HG03432 (cell line): ENCODE measurements at regions not wholly inside any gene's neighbourhood (a gene's known extent, or its start where the extent isn't known, plus 50 kb on each side); places are given as distances from the start of the nearest gene placed in this dataset.

Source experiments
- ATAC-seq: cut with Tn5 transposase; IDR thresholded peaks from one replicate; pipeline ENCODE4 v1.9.1; 2021; ENCODE audit warnings: mild to moderate bottlenecking, moderate library complexity; ENCODE audit not compliant: unreplicated experiment

DNA sequence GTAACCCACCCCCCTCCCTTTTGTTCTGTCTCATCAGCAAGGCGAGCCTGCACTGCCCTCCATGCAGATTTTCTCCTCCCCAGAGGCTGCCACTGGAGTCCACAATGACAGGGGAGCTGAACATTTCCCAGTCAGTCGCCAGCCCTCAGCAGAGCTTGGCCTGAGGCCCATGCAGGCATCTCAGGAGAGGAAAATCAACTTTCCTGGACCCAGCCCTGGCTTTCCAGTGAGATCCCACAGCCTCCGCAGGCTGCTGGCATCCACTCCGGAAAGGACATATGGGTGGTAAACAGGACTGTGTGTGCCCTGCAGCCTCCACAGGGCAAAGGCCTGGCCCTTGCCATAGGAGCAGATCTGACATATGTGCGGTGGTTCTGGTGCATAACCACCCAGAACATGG lies 253.8 kb downstream of the TNS1 start:
- ATAC-seq, result no peak

GRCh38 chr2:217746808-217747207 lies 256.0 kb downstream of the TNS1 start:
- no peak for ATAC-seq

DNA sequence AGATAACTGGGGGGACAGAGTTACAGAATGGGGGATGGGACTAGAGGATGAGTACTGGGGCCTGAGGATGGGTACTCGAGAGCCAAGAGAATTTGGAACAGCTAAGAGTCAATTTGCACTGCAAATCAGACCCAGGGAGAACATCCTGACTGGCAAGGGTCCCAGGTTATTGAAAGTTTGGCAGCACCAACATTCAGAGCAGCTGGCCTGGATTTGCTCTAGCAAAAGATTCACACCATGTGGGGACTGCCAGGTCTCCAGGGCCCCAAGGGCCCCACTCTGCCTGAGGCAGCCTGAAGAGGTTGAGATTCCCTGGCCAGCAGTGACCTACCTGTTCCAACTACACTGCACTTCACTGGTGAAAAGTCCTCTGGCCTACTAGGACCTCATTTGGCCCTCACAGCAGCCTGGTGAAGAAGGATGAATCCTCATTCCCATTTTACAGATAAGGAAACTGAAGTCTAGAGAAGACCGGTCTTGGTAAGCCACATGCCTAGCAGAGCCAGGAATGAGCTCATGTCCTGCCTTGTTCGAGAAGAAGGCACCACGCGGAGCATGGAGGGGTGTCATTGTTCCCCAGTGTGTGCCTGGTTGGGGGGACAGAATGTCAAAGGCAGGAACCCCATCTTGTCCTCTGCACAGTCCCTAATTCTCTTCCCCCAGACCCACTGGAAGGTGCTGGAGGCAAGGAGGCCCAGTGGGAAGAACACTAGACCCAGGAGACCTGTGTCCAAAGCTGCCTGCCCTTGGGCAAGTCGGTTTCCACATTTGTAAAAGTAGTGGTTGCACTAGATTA lies 258.6 kb downstream of the TNS1 start:
- no peak for ATAC-seq

DNA sequence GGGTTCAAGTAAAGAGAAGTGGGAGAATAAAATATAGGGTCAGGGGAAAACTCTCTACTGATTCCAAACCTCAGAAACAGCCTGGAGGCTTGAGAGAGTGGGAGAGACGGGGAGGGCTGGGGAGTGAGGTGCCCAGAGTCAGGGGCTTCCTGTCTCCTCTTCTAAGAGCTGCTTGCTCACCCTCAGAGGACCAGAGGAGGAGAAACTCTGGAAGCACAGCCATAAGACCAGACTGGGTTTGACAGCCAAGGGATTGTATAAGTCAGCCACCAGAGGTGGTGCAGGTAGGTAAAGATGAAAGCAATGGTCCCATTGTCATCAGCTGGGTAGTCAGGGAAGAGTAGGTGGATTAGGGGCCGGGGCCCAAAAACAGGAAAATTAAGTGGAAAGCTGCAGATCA lies 259.4 kb downstream of the TNS1 start:
- ATAC-seq, result no peak

DNA sequence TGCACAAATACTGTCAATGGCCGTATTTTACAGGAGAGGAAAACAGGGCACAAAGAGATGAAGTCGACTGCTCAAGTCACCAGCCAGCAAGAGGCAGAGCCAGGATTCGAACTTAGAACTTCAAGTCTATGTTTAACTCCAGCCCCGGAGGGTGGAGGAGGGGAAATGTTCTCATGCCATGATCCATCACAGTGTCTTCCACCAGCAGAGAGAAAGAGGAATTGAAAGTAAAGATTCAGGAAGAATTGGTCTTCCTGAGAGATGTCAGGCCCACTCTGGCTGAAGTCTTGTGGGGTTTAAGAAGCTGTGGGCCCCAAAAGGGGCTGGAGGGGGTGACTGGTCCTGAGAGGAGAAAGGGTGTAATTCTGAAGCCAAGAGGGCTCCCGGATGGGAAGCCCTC lies 260.0 kb downstream of the TNS1 start:
- no peak for ATAC-seq

DNA sequence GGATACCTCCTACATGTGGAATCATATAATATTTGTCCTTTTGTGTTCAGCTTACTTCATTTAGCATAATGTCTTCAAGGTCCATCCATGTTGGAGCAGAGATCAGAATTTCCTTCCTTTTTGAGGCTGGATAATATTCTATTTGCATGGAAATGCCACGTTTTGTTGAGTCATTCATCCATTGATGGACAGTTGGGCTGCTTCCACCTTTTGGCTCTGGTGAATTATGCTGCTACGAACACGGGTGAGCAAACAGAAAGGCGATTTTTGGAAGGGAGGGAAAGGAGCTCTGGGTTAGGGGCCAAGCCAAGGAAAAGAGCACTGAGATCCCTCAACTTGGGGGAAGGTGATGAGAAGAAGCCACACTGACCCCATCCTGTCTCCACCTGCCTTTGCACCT lies 260.5 kb downstream of the TNS1 start:
- ATAC-seq, result no peak

DNA sequence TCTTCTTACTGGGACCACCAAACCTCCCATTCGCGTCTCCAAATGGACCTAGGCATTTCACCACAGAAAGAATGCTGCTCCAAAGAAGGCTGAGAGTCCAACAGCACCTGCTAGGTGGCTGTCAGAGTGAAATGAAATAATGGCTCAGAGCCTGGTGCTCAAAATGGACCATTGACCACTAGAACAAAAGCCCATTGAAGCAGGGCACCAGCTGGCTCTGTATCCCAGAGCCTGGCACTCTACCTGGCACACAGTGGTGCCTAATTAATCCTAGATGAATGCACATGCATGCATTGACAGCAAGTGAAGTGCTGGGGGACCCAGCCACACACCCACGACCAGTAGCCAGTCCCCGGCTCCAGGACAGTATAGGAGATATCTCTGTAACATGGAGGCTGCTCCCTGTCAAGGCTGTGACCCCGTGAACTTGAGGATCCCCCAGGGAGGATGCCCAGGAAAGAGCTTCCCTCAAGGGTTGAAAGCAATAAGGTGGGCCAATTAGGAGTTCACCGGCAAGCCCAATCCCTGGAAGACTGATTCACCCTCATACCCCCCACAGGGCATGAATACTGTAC lies 261.3 kb downstream of the TNS1 start:
- ATAC-seq, result no peak

DNA sequence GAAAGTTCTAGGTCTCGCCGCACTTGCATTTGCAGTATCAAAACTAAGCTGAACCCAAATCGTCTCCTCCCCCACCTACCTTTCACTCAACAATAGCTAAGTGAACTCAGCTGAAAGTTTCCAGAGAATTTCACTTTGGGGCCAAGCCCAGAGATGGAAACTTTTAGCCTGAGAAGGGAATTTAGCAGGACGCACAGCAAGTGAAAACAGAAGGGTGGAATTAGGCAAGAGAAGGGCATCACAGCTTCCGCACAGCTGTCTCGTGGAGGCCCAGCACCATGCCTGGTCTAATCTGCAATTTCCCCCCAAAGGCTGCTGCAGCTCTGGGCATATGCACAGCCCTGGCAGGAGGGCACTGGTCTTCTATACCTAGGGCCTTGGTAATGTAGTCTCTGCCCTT lies 262.0 kb downstream of the TNS1 start:
- no peak for ATAC-seq

- ATAC-seq, result no peak
Measured at GRCh38 chr2:217740178-217740577, 262.6 kb downstream of the TNS1 start.

GRCh38 chr2:217739741-217740140 lies 263.1 kb downstream of the TNS1 start:
- no peak for ATAC-seq

- no peak for ATAC-seq
Measured at GRCh38 chr2:217738061-217738460, 264.7 kb downstream of the TNS1 start.

- no peak for ATAC-seq
Measured at GRCh38 chr2:217736776-217737550, 265.8 kb downstream of the TNS1 start.

GRCh38 chr2:217735899-217736298 lies 266.9 kb downstream of the TNS1 start:
- no peak for ATAC-seq

- ATAC-seq, result no peak
Measured at GRCh38 chr2:217735034-217735433, 267.8 kb downstream of the TNS1 start.

GRCh38 chr2:217733461-217733860 lies 269.3 kb downstream of the TNS1 start:
- no peak for ATAC-seq

- ATAC-seq, result no peak
Measured at GRCh38 chr2:217732992-217733391, 269.8 kb downstream of the TNS1 start.

GRCh38 chr2:217731805-217732204 lies 271.0 kb downstream of the TNS1 start:
- ATAC-seq, result no peak

DNA sequence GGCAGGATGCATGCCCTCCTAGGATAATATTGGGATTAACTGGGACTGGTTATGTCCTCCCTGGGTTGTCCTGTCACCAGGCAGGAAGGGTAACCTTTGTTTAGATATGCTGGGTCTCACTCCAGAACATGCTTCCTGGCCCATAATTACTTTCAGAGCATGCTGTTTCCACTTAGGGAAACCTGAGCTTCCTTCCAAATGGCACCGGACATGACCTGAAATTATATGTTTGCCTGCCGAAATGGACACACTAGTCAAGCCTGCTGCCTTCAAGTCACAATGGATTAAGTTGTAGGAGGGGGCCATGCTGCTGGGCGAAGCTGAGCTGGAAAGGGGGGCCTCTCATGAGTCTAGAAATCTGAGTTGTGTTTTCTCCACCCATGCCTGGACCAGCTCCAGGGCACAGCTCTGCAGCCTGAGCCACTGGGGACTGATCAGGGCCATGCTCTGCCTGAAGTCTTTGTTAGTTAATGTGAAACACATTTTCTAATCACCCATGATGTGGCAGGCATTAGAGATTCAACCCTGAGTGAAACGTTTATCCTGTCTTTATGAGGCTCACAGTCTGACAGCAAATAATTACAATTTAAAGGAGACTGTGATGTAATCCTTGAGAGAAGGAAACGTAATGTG lies 273.3 kb downstream of the TNS1 start:
- ATAC-seq, result no peak

DNA sequence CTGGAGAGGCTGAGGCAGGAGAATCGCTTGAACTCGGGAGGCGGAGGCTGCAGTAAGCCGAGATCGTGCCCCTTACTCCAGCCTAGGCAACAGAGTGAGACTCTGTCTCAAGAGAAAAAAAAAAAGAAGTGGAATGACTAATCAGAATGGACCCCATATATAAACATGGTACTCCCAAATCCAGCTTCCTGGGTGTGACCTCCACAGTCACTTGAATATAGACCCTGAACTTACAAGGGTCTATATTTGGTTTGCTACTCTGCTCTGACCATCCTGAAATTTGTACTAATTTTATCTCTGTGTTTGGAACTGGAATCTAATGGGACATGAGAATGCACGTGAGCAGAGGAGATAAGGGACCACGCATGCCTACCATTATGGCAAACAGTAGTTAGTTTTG lies 275.0 kb downstream of the TNS1 start:
- ATAC-seq, result no peak

DNA sequence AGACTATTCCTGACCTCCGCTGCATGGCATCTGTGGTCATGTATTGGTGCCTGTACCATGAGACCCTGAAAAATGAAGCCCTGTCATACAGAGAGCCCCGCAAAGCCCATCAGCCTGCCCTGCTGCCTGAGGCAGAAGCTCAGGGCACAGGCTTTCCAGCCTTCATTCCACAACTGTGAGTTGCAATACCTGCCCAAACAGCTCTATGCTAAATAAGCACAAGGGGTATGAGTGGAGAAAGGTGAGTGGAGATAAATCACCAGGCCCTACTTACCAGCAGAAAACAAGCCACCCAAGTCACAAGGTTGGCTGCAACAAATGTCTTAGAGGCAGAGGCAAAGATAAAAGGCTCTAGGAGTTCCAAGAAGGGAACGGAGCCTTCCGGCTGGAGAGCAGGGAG lies 277.4 kb downstream of the TNS1 start:
- ATAC-seq, result no peak

DNA sequence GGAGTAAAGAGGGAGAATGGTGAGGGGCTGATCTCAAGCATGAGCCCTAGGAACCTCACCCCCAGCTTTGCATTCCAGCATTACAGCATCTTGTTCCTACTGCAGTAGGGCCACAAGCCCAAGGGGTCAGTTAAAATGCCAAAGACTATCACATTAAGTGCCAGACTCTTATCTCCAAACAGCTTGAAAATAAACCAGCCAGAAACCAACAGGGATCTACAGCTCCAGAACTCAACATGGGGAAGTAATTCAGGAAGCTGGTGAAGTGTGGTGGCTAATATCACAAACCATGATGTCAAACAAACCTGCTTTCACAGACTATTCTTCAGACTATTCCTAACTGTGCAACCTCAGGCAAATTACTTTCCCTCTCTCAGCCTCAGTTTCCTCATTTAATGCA lies 278.3 kb downstream of the TNS1 start:
- ATAC-seq, result no peak

- no peak for ATAC-seq
Measured at GRCh38 chr2:217723981-217724380, 278.8 kb downstream of the TNS1 start.
